GM12875 (cell line): ENCODE measurements at regions not wholly inside any gene's neighbourhood (a gene's known extent, or its start where the extent isn't known, plus 50 kb on each side); places are given as distances from the start of the nearest gene placed in this dataset.
"Not testable (repeated sequence)": the region's sequence is repeated elsewhere in the genome, so short reads cannot be mapped to it uniquely, and the experiment has no call there.

Experiments used
- H3K4me3 ChIP-seq: one replicate; pipeline ENCODE4 v1.5.1; 2011; ENCODE audit warnings: low read depth, low read length, control low read depth
- TF ChIP-seq, protein P1 (sequence below): IDR thresholded peaks from 2 replicates; pipeline ENCODE4 v1.5.1; 2011; ENCODE audit warnings: low read depth, mild to moderate bottlenecking, control low read depth, inconsistent platforms, low read length, moderate library complexity, borderline replicate concordance; ENCODE audit not compliant: insufficient read depth

DNA sequence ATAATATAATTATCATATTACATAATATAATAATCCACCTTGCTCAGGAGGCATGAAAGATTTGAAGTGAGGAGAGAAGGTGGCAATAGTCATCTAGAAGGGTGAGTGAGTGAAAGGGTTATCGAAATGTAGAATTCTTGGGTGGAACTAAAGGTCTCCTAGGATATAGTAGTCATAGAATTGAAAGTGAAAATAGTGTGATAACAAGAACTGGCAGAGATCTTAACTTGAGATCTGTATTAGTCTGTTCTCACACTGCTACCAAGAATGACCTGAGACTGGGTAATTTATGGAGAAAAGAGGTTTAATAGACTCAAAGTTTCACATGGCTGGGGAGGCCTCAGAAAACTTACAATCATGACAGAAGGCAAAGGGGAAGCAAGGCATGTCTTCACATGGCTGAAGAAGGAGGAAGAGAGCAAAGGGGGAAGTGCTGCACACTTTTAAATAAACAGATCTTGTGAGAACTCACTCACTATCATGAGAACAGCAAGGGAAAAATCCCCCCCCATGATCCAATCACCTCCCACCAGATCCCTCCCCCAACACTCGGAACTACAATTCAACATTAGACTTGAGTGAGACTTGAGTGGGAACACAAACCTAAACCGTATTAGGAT is 351.5 kb downstream of the NR4A2 start:
- H3K4me3 ChIP-seq = no peak overlapping the region
- TF ChIP-seq, protein P1, sequence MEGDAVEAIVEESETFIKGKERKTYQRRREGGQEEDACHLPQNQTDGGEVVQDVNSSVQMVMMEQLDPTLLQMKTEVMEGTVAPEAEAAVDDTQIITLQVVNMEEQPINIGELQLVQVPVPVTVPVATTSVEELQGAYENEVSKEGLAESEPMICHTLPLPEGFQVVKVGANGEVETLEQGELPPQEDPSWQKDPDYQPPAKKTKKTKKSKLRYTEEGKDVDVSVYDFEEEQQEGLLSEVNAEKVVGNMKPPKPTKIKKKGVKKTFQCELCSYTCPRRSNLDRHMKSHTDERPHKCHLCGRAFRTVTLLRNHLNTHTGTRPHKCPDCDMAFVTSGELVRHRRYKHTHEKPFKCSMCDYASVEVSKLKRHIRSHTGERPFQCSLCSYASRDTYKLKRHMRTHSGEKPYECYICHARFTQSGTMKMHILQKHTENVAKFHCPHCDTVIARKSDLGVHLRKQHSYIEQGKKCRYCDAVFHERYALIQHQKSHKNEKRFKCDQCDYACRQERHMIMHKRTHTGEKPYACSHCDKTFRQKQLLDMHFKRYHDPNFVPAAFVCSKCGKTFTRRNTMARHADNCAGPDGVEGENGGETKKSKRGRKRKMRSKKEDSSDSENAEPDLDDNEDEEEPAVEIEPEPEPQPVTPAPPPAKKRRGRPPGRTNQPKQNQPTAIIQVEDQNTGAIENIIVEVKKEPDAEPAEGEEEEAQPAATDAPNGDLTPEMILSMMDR = no peak

- TF ChIP-seq, protein P1 = no peak
- no peak overlapping the region for H3K4me3 ChIP-seq
Observed at GRCh38 chr2:155975734-155976133, 356.8 kb downstream of the NR4A2 start.

GRCh38 chr2:155972916-155973315 is 359.6 kb downstream of the NR4A2 start:
- H3K4me3 ChIP-seq = no peak overlapping the region
- TF ChIP-seq, protein P1 = no peak

- H3K4me3 ChIP-seq = not testable (repeated sequence)
Observed at GRCh38 chr2:155966064-155966471, 366.5 kb downstream of the NR4A2 start.

DNA sequence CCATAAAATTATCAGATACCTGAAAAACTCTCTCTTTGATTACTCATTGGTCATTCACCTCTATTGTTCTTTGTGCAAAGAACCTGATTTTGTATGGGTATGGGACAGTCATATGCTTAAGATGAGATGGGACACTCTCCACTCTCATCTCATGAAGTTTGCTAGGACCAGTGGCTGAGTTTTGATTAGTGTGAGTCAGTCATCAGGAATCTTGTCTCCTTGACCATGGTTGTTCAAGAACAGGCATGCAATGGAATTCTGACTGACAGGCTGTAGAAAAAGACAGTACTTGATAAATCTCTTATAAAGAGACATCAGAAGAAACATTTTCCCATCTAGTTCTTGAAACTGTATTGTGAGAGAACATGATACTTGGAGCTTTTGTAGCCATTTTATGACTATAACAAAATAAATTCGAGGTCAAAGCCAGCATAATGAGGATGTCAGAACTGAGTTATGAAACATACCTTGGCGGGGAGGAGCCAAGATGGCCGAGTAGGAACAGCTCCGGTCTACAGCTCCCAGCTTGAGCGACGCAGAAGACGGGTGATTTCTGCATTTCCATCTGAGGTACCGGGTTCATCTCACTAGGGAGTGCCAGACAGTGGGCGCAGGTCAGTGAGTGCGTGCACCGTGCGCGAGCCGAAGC is 367.0 kb downstream of the NR4A2 start:
- TF ChIP-seq, protein P1 = no peak
- no peak overlapping the region for H3K4me3 ChIP-seq

GRCh38 chr2:155961641-155962040 is 370.9 kb downstream of the NR4A2 start:
- TF ChIP-seq, protein P1 = no peak
- H3K4me3 ChIP-seq = no peak overlapping the region

GRCh38 chr2:155958834-155959233 is 373.7 kb downstream of the NR4A2 start:
- TF ChIP-seq, protein P1 = no peak
- no peak overlapping the region for H3K4me3 ChIP-seq

GRCh38 chr2:155947069-155947468 is 385.5 kb downstream of the NR4A2 start:
- TF ChIP-seq, protein P1 = no peak
- H3K4me3 ChIP-seq = no peak overlapping the region
